Neuronal stem cell (in vitro differentiated cells): ENCODE measurements at regions not wholly inside any gene's neighbourhood (a gene's known extent, or its start where the extent isn't known, plus 50 kb on each side); places are given as distances from the start of the nearest gene placed in this dataset.

Experiments used
- DNase-seq: peaks from one replicate; pipeline ENCODE4 v3.0.0-alpha.2; 2013; ENCODE audit warnings: low spot score
- H2AFZ ChIP-seq: one replicate; pipeline ENCODE4 v1.6.1; 2013; ENCODE audit warnings: mild to moderate bottlenecking, low read length, inconsistent platforms
- H2AK5ac ChIP-seq: 2 replicates; pipeline ENCODE4 v1.6.1; 2013; ENCODE audit warnings: low read depth, mild to moderate bottlenecking, inconsistent platforms, low read length, moderate library complexity, mixed read lengths
- H2BK120ac ChIP-seq: 2 replicates; pipeline ENCODE4 v1.6.1; 2013; ENCODE audit warnings: low read depth, mild to moderate bottlenecking, inconsistent platforms, low read length, moderate library complexity, mixed read lengths
- H2BK12ac ChIP-seq: one replicate; pipeline ENCODE4 v1.6.1; 2013; ENCODE audit warnings: low read length, inconsistent platforms
- H2BK15ac ChIP-seq: 2 replicates; pipeline ENCODE4 v1.6.1; 2013; ENCODE audit warnings: mild to moderate bottlenecking, low read length, inconsistent platforms, mixed read lengths
- H2BK5ac ChIP-seq: one replicate; pipeline ENCODE4 v1.6.1; 2013; ENCODE audit warnings: inconsistent platforms, mild to moderate bottlenecking, low read length, moderate library complexity
- H3K14ac ChIP-seq: one replicate; pipeline ENCODE4 v1.6.1; 2013; ENCODE audit warnings: low read length, inconsistent platforms
- H3K18ac ChIP-seq: 2 replicates; pipeline ENCODE4 v1.6.1; 2013; ENCODE audit warnings: low read length, inconsistent platforms
- H3K23ac ChIP-seq: 2 replicates; pipeline ENCODE4 v1.6.1; 2013; ENCODE audit warnings: low read depth, mild to moderate bottlenecking, mixed read lengths, low read length, inconsistent platforms; ENCODE audit not compliant: poor library complexity
- H3K27ac ChIP-seq: replicated peaks from 3 replicates; pipeline ENCODE4 v1.5.1; 2013; ENCODE audit warnings: low read length, inconsistent platforms
- H3K27me3 ChIP-seq, 3 experiments: 2 replicates each; pipeline ENCODE4 v1.6.1; 2013; ENCODE audit warnings: low read length in 3 of 3, mild to moderate bottlenecking in 2 of 3, inconsistent platforms in 1 of 3, low read depth in 1 of 3, mixed read lengths in 1 of 3, moderate library complexity in 1 of 3; ENCODE audit not compliant: control insufficient read depth in 3 of 3, insufficient read depth in 3 of 3
- H3K36me3 ChIP-seq, 2 donors: replicated peaks in 1 of 2; 2 replicates each; pipeline ENCODE4 v1.6.1; 2013; ENCODE audit warnings: low read length in 2 of 2; ENCODE audit not compliant: control insufficient read depth in 2 of 2, insufficient read depth in 2 of 2
- H3K4ac ChIP-seq: 2 replicates; pipeline ENCODE4 v1.6.1; 2013; ENCODE audit warnings: inconsistent platforms, mild to moderate bottlenecking, low read length, moderate library complexity
- H3K4me1 ChIP-seq, 2 donors: 1 replicate in 1 of 2; 2 replicates in 1 of 2; pipeline ENCODE4 v1.6.1; 2013; ENCODE audit warnings: low read length in 2 of 2, low read depth in 1 of 2; ENCODE audit not compliant: control insufficient read depth in 2 of 2, insufficient read depth in 1 of 2
- H3K4me2 ChIP-seq: one replicate; pipeline ENCODE4 v1.6.1; 2013; ENCODE audit warnings: mild to moderate bottlenecking, low read length, inconsistent platforms; ENCODE audit not compliant: insufficient read depth, poor library complexity, severe bottlenecking
- H3K4me3 ChIP-seq, 2 donors: 2 replicates each; pipeline ENCODE4 v1.5.1; 2013; ENCODE audit warnings: low read length in 2 of 2, mild to moderate bottlenecking in 2 of 2, inconsistent platforms in 1 of 2, moderate library complexity in 1 of 2
- H3K79me1 ChIP-seq: one replicate; pipeline ENCODE4 v1.6.1; 2013; ENCODE audit warnings: low read depth, mild to moderate bottlenecking, inconsistent platforms, low read length, moderate library complexity
- H3K9ac ChIP-seq: one replicate; pipeline ENCODE4 v1.6.1; 2013; ENCODE audit warnings: mild to moderate bottlenecking, low read depth, low read length, inconsistent platforms; ENCODE audit not compliant: poor library complexity
- H3K9me3 ChIP-seq, 2 donors: replicated peaks in 1 of 2; 2 replicates each; pipeline versions ENCODE3 to v1.6.1; 2013; ENCODE audit warnings: low read length in 2 of 2, mild to moderate bottlenecking in 2 of 2, inconsistent platforms in 1 of 2, low read depth in 1 of 2, mixed read lengths in 1 of 2, moderate library complexity in 1 of 2; ENCODE audit not compliant: control insufficient read depth in 2 of 2, insufficient read depth in 1 of 2
- H4K8ac ChIP-seq: one replicate; pipeline ENCODE4 v1.6.1; 2013; ENCODE audit warnings: low read depth, mild to moderate bottlenecking, inconsistent platforms, low read length, moderate library complexity
- H4K91ac ChIP-seq: one replicate; pipeline ENCODE4 v1.6.1; 2013; ENCODE audit warnings: low read length, low read depth, mild to moderate bottlenecking, inconsistent platforms; ENCODE audit not compliant: poor library complexity
- WGBS, 2 donors: extraction: QIAGEN DNeasy Blood & Tissue Kit; methylation state at CpG; one replicate each; pipeline ENCODE4 v1.1.7; 2013; ENCODE audit warnings: missing lambda C conversion rate in 2 of 2, mixed read lengths in 1 of 2; ENCODE audit not compliant: insufficient read length in 2 of 2, insufficient replicate concordance in 1 of 2; ENCODE audit errors: extremely low coverage in 2 of 2; 5-methylcytosine and 5-hydroxymethylcytosine counted together

- no peak overlapping the region for H3K4me3 ChIP-seq
Measured at GRCh38 chr5:4275232-4275631, 679.6 kb downstream of the IRX1 start.

GRCh38 chr5:4294878-4295277 is 699.2 kb downstream of the IRX1 start:
- H3K4me1 ChIP-seq: peaks cover 3 to 14% of the 10 kb centered on the region in 2 donors
- no peak overlapping the region for H3K27ac ChIP-seq
- H3K27me3 ChIP-seq: no peaks in the 10 kb centered on the region
- no peak overlapping the region for H3K4ac ChIP-seq
- H2AK5ac ChIP-seq: no peak overlapping the region
- no peak overlapping the region for H2AFZ ChIP-seq
- H4K91ac ChIP-seq: no peak overlapping the region
- H2BK12ac ChIP-seq: no peak overlapping the region
- no peaks in the 10 kb centered on the region for H3K79me1 ChIP-seq
- H4K8ac ChIP-seq: no peak overlapping the region
- H3K4me3 ChIP-seq: no peak overlapping the region
- H3K9ac ChIP-seq: no peak overlapping the region
- no peak overlapping the region for H2BK15ac ChIP-seq
- no peak overlapping the region for H3K4me2 ChIP-seq
- H3K18ac ChIP-seq: no peak overlapping the region
- no peak for DNase-seq
- WGBS, 2 donors: no CpG with 5 or more reads among the region's 9 CpGs
- H3K36me3 ChIP-seq: no peaks in the 10 kb centered on the region
- no peak overlapping the region for H2BK5ac ChIP-seq
- no peak overlapping the region for H3K23ac ChIP-seq
- no peak overlapping the region for H3K14ac ChIP-seq
- peaks cover 0 to 3% of the 10 kb centered on the region in 2 donors for H3K9me3 ChIP-seq
- no peak overlapping the region for H2BK120ac ChIP-seq

More at GRCh38 chr5:4275232-4275631, 679.6 kb downstream of the IRX1 start:
- H3K18ac ChIP-seq: no peak overlapping the region
- no peak overlapping the region for H2BK5ac ChIP-seq
- H4K8ac ChIP-seq: no peak overlapping the region
- no peak for DNase-seq
- H3K4me1 ChIP-seq: no peaks in the 10 kb centered on the region
- H3K14ac ChIP-seq: no peak overlapping the region
- no peak overlapping the region for H2AFZ ChIP-seq
- no peak overlapping the region for H2BK12ac ChIP-seq
- H3K9me3 ChIP-seq: peaks cover 3% of the 10 kb centered on the region in 2 donors
- no peak overlapping the region for H2BK15ac ChIP-seq
- H3K36me3 ChIP-seq: no peaks in the 10 kb centered on the region
- H4K91ac ChIP-seq: no peak overlapping the region
- no peak overlapping the region for H2BK120ac ChIP-seq
- H3K27ac ChIP-seq: no peak overlapping the region
- H3K79me1 ChIP-seq: no peaks in the 10 kb centered on the region
- no peak overlapping the region for H3K23ac ChIP-seq
- no CpG with 5 or more reads among the region's 8 CpGs for WGBS, 2 donors
- H3K4ac ChIP-seq: no peak overlapping the region
- no peak overlapping the region for H3K9ac ChIP-seq
- no peaks in the 10 kb centered on the region for H3K27me3 ChIP-seq
- H2AK5ac ChIP-seq: no peak overlapping the region
- H3K4me2 ChIP-seq: no peak overlapping the region

DNA sequence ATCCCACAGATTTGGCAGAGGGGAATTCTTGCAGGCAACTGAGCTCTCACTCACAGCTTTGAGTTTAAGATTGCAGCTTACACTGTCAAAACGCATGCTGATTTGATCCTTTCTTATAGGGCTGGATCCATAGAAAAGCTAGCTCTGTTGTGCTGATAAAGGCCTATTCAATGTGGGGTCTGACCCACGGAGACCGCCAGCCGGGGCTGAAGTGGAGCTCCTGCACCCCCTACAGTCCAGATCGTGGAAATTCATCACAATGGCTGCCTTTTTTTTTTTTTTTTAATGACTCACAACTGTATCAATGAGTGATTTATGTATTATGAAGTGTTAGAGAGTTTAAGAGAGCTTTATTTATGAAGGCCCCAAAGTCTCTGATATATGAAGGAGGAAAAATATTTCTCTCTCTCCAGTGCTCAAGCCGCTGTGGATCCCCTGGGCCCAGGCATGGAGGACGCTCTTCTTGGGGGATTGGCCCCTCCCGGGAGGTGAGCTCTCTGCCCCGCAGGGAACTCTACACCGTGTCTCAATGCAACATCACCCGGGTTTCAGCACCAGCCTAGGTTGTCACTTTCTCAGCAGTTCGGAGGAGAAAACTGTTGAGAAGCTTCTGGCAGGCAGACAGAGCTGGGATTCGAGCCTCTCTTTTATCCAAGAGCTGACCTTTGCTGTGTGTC is 700.2 kb downstream of the IRX1 start:
- no peak overlapping the region for H3K4me2 ChIP-seq
- peak overlapping the region; percentile 54 for H4K8ac ChIP-seq
- H3K18ac ChIP-seq: peak overlapping the region; percentile 66
- peak overlapping the region; percentile 85 for H2AFZ ChIP-seq
- H3K4me3 ChIP-seq: no peak overlapping the region
- no peak overlapping the region for H2BK120ac ChIP-seq
- H3K9ac ChIP-seq: no peak overlapping the region
- no peak overlapping the region for H3K4ac ChIP-seq
- peak overlapping the region; percentile 16 for H4K91ac ChIP-seq
- peaks cover 3 to 14% of the 10 kb centered on the region in 2 donors for H3K4me1 ChIP-seq
- H2AK5ac ChIP-seq: no peak overlapping the region
- no peak overlapping the region for H3K23ac ChIP-seq
- H3K36me3 ChIP-seq: no peaks in the 10 kb centered on the region
- H3K14ac ChIP-seq: peak overlapping the region; percentile 27
- peaks cover 0 to 3% of the 10 kb centered on the region in 2 donors for H3K9me3 ChIP-seq
- WGBS, 2 donors: no CpG with 5 or more reads among the region's 13 CpGs
- DNase-seq: peak; percentile 70
- H2BK15ac ChIP-seq: peak overlapping the region; percentile 74
- no peak overlapping the region for H2BK5ac ChIP-seq
- H3K79me1 ChIP-seq: no peaks in the 10 kb centered on the region
- H3K27me3 ChIP-seq: no peaks in the 10 kb centered on the region
- peak overlapping the region; percentile 63 for H3K27ac ChIP-seq
- H2BK12ac ChIP-seq: no peak overlapping the region

GRCh38 chr5:4306057-4306456 is 710.4 kb downstream of the IRX1 start:
- DNase-seq: no peak
- Histone ChIP-seq H2BK12ac (no peak overlapping the region), H3K27ac (no peak overlapping the region), H3K9ac (no peak overlapping the region), H2AFZ (no peak overlapping the region), H2BK120ac (no peak overlapping the region), H3K9me3 (no peaks in the 10 kb centered on the region), H3K27me3 (no peaks in the 10 kb centered on the region), H3K36me3 (no peaks in the 10 kb centered on the region), H3K4me1 (peaks cover 0 to 2% of the 10 kb centered on the region in 2 donors), H3K4me2 (no peak overlapping the region), H4K91ac (no peak overlapping the region), H2BK5ac (no peak overlapping the region), H4K8ac (no peak overlapping the region), H3K14ac (no peak overlapping the region), H2BK15ac (no peak overlapping the region), H3K4me3 (peak overlapping the region in 1 of 2 donors; percentile 42), H3K4ac (no peak overlapping the region), H2AK5ac (no peak overlapping the region), H3K18ac (no peak overlapping the region), H3K23ac (no peak overlapping the region), H3K79me1 (no peaks in the 10 kb centered on the region)
- no CpG with 5 or more reads among the region's 4 CpGs for WGBS, 2 donors
